GM12864 (cell line): ENCODE measurements at regions not wholly inside any gene's neighbourhood (a gene's known extent, or its start where the extent isn't known, plus 50 kb on each side); places are given as distances from the start of the nearest gene placed in this dataset.
A peak's percentile ranks its signal among the peaks of the same experiment; 100 is the strongest.

Experiments used
- DNase-seq: peaks from one replicate; pipeline ENCODE4 v3.0.0-alpha.2; 2011; ENCODE audit warnings: low read depth
- H3K4me3 ChIP-seq: 2 replicates; pipeline ENCODE4 v1.5.1; 2011; ENCODE audit warnings: mild to moderate bottlenecking, low read depth, low read length, control low read depth
- CTCF ChIP-seq: IDR thresholded peaks from 2 replicates; pipeline ENCODE4 v1.5.1; 2011; ENCODE audit warnings: low read depth, mild to moderate bottlenecking, moderate library complexity, low read length, control low read depth, inconsistent platforms; ENCODE audit errors: missing control alignments

- TF ChIP-seq CTCF, result no peak
- no peak overlapping the region for H3K4me3 ChIP-seq
- DNase-seq, result no peak
These were observed 50.5 kb upstream of the ZNF438 start for GRCh38 chr10:31081937-31082840.

GRCh38 chr10:31083765-31084184 is 52.1 kb upstream of the ZNF438 start:
- DNase-seq, result peak; percentile 24
- H3K4me3 ChIP-seq, result no peak overlapping the region
- TF ChIP-seq CTCF, result peak; percentile 63

GRCh38 chr10:31087011-31087410 is 55.3 kb upstream of the ZNF438 start:
- DNase-seq, result no peak
- H3K4me3 ChIP-seq, result no peak overlapping the region
- TF ChIP-seq CTCF, result no peak

GRCh38 chr10:31087851-31088250 is 56.2 kb upstream of the ZNF438 start:
- H3K4me3 ChIP-seq, result no peak overlapping the region
- no peak for TF ChIP-seq CTCF
- no peak for DNase-seq

GRCh38 chr10:31090894-31091607 is 59.4 kb upstream of the ZNF438 start:
- H3K4me3 ChIP-seq, result no peak overlapping the region

More at GRCh38 chr10:31090894-31091607, 59.4 kb upstream of the ZNF438 start:
- TF ChIP-seq CTCF, result no peak
- DNase-seq, result peak; percentile 83
